Ectodermal cell (in vitro differentiated cells): ENCODE measurements at regions not wholly inside any gene's neighbourhood (a gene's known extent, or its start where the extent isn't known, plus 50 kb on each side); places are given as distances from the start of the nearest gene placed in this dataset.

Source experiments
- H3K27ac ChIP-seq: 2 replicates; pipeline ENCODE4 v1.7.0; 2013; ENCODE audit warnings: mild to moderate bottlenecking, low read depth, low read length; ENCODE audit not compliant: insufficient read depth, poor library complexity, severe bottlenecking
- H3K27me3 ChIP-seq: 2 replicates; pipeline ENCODE4 v1.7.0; 2013; ENCODE audit warnings: mild to moderate bottlenecking, low read length; ENCODE audit not compliant: insufficient read depth, control insufficient read depth, poor library complexity, severe bottlenecking
- H3K36me3 ChIP-seq: one replicate; pipeline ENCODE4 v1.7.0; 2013; ENCODE audit warnings: low read length; ENCODE audit not compliant: control insufficient read depth, insufficient read depth
- H3K4me1 ChIP-seq: one replicate; pipeline ENCODE4 v1.7.0; 2013; ENCODE audit warnings: low read length; ENCODE audit not compliant: control insufficient read depth, insufficient read depth
- H3K4me3 ChIP-seq: 2 replicates; pipeline ENCODE4 v1.7.0; 2013; ENCODE audit warnings: low read depth, low read length, control low read depth; ENCODE audit not compliant: insufficient read depth
- H3K9me3 ChIP-seq: 2 replicates; pipeline ENCODE4 v1.7.0; 2013; ENCODE audit warnings: mild to moderate bottlenecking, low read length, moderate library complexity; ENCODE audit not compliant: control insufficient read depth
- WGBS, 2 experiments: methylation state at CpG; one replicate each; pipeline ENCODE4 v1.1.7; 2013; ENCODE audit warnings: missing lambda C conversion rate in 2 of 2; 5-methylcytosine and 5-hydroxymethylcytosine counted together

- Histone ChIP-seq H3K36me3 (no peaks in the 10 kb centered on the region), H3K4me1 (no peaks in the 10 kb centered on the region), H3K9me3 (no peaks in the 10 kb centered on the region), H3K4me3 (no peak overlapping the region), H3K27me3 (no peaks in the 10 kb centered on the region), H3K27ac (no peak overlapping the region)
- WGBS, 2 experiments = 89 to 100% methylated on average over 2 to 3 of the region's 3 CpGs
Observed at GRCh38 chr4:63678358-63678931, 730.8 kb downstream of the TECRL start.

- Histone ChIP-seq H3K9me3 (no peaks in the 10 kb centered on the region), H3K27ac (no peak overlapping the region), H3K4me1 (no peaks in the 10 kb centered on the region), H3K36me3 (no peaks in the 10 kb centered on the region), H3K4me3 (no peak overlapping the region), H3K27me3 (no peaks in the 10 kb centered on the region)
- no CpG with 5 or more reads among the region's 1 CpG for WGBS, 2 experiments
Observed at GRCh38 chr4:63670735-63671134, 738.5 kb downstream of the TECRL start.

DNA sequence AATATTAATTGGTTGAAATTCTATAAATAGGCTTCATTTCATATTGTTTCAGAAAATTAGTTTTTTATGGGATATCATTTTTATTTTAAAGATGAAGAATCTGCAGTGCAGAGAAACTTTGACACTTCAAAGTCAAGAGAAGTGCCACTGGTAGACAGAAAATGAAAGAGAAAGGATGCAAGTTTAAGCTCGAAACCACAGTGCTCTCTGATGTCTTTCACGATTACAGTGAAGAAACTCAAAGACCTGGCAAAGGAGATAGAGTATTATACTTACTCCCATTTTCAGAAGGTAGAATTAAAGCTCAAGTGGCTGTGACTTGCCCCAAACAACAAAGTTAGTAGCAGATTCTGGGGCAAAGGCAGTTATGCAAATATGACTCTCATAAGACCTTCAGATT is 745.4 kb downstream of the TECRL start:
- Histone ChIP-seq H3K27ac (no peak overlapping the region), H3K4me1 (no peaks in the 10 kb centered on the region), H3K27me3 (no peaks in the 10 kb centered on the region), H3K36me3 (no peaks in the 10 kb centered on the region), H3K9me3 (no peaks in the 10 kb centered on the region), H3K4me3 (no peak overlapping the region)
- 96 to 100% methylated on average over 2 of the region's 2 CpGs for WGBS, 2 experiments

- Histone ChIP-seq H3K4me1 (no peaks in the 10 kb centered on the region), H3K9me3 (no peaks in the 10 kb centered on the region), H3K4me3 (no peak overlapping the region), H3K27me3 (no peaks in the 10 kb centered on the region), H3K27ac (no peak overlapping the region), H3K36me3 (no peaks in the 10 kb centered on the region)
- 85% methylated on average over 2 of the region's 3 CpGs; no CpG with 5 or more reads in 1 of the 2 experiments for WGBS, 2 experiments
Observed at GRCh38 chr4:63644396-63644795, 764.9 kb downstream of the TECRL start.

GRCh38 chr4:63637270-63637669 is 772.0 kb downstream of the TECRL start:
- no peak overlapping the region for H3K4me3 ChIP-seq
- no peaks in the 10 kb centered on the region for H3K9me3 ChIP-seq
- H3K36me3 ChIP-seq = no peaks in the 10 kb centered on the region
- H3K4me1 ChIP-seq = no peaks in the 10 kb centered on the region
- no peaks in the 10 kb centered on the region for H3K27me3 ChIP-seq
- H3K27ac ChIP-seq = no peak overlapping the region

- WGBS, 2 experiments = 93 to 100% methylated on average over 1 to 2 of the region's 2 CpGs
- Histone ChIP-seq H3K9me3 (no peaks in the 10 kb centered on the region), H3K4me1 (no peaks in the 10 kb centered on the region), H3K27ac (no peak overlapping the region), H3K27me3 (no peaks in the 10 kb centered on the region), H3K4me3 (no peak overlapping the region), H3K36me3 (no peaks in the 10 kb centered on the region)
Observed at GRCh38 chr4:63632858-63633257, 776.4 kb downstream of the TECRL start.

- WGBS, 2 experiments = 80 to 90% methylated on average over 2 of the region's 2 CpGs
- Histone ChIP-seq H3K4me3 (no peak overlapping the region), H3K27ac (no peak overlapping the region), H3K4me1 (no peaks in the 10 kb centered on the region), H3K36me3 (no peaks in the 10 kb centered on the region), H3K9me3 (no peaks in the 10 kb centered on the region), H3K27me3 (no peaks in the 10 kb centered on the region)
Observed at GRCh38 chr4:63620271-63620670, 789.0 kb downstream of the TECRL start.

GRCh38 chr4:63619771-63620170 is 789.5 kb downstream of the TECRL start:
- H3K4me1 ChIP-seq = no peaks in the 10 kb centered on the region
- H3K4me3 ChIP-seq = no peak overlapping the region
- H3K27ac ChIP-seq = no peak overlapping the region
- no peaks in the 10 kb centered on the region for H3K27me3 ChIP-seq
- 88 to 93% methylated on average over 1 of the region's 1 CpG for WGBS, 2 experiments
- H3K9me3 ChIP-seq = no peaks in the 10 kb centered on the region
- H3K36me3 ChIP-seq = no peaks in the 10 kb centered on the region

- WGBS, 2 experiments = 58 to 74% methylated on average over 4 to 6 of the region's 6 CpGs
- Histone ChIP-seq H3K36me3 (no peaks in the 10 kb centered on the region), H3K27ac (no peak overlapping the region), H3K4me3 (no peak overlapping the region), H3K9me3 (no peaks in the 10 kb centered on the region), H3K4me1 (no peaks in the 10 kb centered on the region), H3K27me3 (no peaks in the 10 kb centered on the region)
Observed at GRCh38 chr4:63618883-63619718, 790.1 kb downstream of the TECRL start.

DNA sequence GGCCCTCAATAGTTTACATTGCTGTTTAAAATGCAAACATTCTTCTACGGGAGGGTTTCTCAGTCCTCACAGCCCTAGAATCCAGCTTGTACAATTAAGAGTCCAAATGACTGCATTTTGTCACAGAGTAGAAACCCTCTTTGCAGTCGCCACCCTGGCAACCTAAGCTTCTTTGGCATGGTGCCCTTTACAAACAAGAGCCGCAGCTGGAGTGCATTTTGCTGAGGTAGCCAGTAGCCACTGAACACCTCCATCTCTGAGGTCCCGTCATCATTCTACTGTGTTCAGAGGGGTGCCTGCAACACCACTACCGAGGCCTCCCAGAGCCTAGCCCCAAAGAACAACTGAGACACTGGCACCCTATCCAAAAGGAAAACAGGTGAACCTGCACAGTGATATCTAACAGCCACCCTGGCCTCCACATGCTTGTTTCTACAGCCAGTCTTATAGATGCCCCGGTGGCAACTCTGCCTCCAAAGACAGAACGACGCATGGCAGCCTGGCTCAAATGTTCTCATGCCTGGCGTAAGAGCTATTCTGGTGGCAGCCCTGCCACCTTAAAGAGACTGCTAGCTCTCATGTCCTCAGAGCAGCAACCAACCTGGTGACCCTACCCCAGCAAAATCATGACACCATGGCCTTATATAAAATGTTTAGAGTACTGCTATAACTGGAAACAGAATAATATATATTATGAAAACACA is 801.9 kb downstream of the TECRL start:
- Histone ChIP-seq H3K9me3 (no peaks in the 10 kb centered on the region), H3K4me3 (no peak overlapping the region), H3K27ac (no peak overlapping the region), H3K27me3 (no peaks in the 10 kb centered on the region), H3K36me3 (no peaks in the 10 kb centered on the region), H3K4me1 (no peaks in the 10 kb centered on the region)
- 62 to 63% methylated on average over 9 of the region's 9 CpGs for WGBS, 2 experiments
